ENCODE measurements at regions not wholly inside any gene's neighbourhood (a gene's known extent, or its start where the extent isn't known, plus 50 kb on each side); places are given as distances from the start of the nearest gene placed in this dataset.

GRCh38 chr13:72050251-72050650 is 183.2 kb upstream of the DACH1 start:
- Histone ChIP-seq H3K9ac (ENCODE audit: insufficient read depth, low read depth, low read length) (no peak overlapping the region), H3K4me3 (replicated peaks in 1 of 3; ENCODE audit: insufficient read depth in 1 of 3, low read depth in 2 of 3, low read length in 3 of 3) (no peak overlapping the region), H3K79me2 (ENCODE audit: insufficient read depth, low read length) (no peaks in the 10 kb centered on the region), H3K4me2 (ENCODE audit: low read depth, low read length) (no peak overlapping the region), H3K9me3 (ENCODE audit: low read length) (0 out of 2 replicates have a peak, but pooled peaks cover 8% of the 10 kb centered on the region), H3K4me1 (ENCODE audit: insufficient read depth, low read length) (no peaks in the 10 kb centered on the region), H3K27ac (ENCODE audit: extremely low read length, insufficient read depth, low read length) (no peak overlapping the region), H4K20me1 (ENCODE audit: insufficient read depth, low read length) (no peaks in the 10 kb centered on the region), H3K36me3 (replicated peaks in 1 of 2; ENCODE audit: control insufficient read depth in 1 of 2, insufficient read depth in 2 of 2, low read length in 2 of 2) (no peaks in the 10 kb centered on the region), H3K27me3 (ENCODE audit: control insufficient read depth in 1 of 2, insufficient read depth in 2 of 2, low read length in 2 of 2) (no peaks in the 10 kb centered on the region), H2AFZ (ENCODE audit: low read length) (no peak overlapping the region)
- 1% methylated on average over 3 of the region's 3 CpGs for WGBS (ENCODE audit: low lambda C conversion rate)
- in situ Hi-C loops (cut with HindIII; ENCODE audit: extremely low pct_ligation_motif_present, low pct_unique_long_range_greater_than_20kb) (no loop called here), intact Hi-C loops (cut with micrococcal nuclease; ENCODE audit: unreplicated experiment) (no loop called here)
- no TSS peak for BruUV-seq (replicated peaks)
- ATAC-seq (no peak), FAIRE-seq (no peak), DNase-seq (ENCODE audit: low spot score) (no peak)
- ChIA-PET POLR2A (no interaction called here), CTCF (ENCODE audit: low intra/inter-chr PET ratio, low total read pairs) (no interaction called here)
- TF ChIP-seq SMAD9 (CRISPR knock-in tag; IDR thresholded peaks at IDR 0.05) (no peak), ERF (CRISPR knock-in tag; IDR thresholded peaks at IDR 0.05) (no peak), ZBTB44 (CRISPR knock-in tag; IDR thresholded peaks at IDR 0.05) (no peak), ZNF275 (CRISPR knock-in tag; IDR thresholded peaks at IDR 0.05; ENCODE audit: borderline replicate concordance) (no peak), TGIF2 (CRISPR knock-in tag; IDR thresholded peaks at IDR 0.05) (no peak), NFKB2 (CRISPR knock-in tag; IDR thresholded peaks at IDR 0.05; ENCODE audit: borderline replicate concordance) (no peak), SRSF9 (IDR thresholded peaks at IDR 0.05; ENCODE audit: borderline replicate concordance, insufficient read depth, low read depth, low read length, poor library complexity, severe bottlenecking) (no peak), ZNF883 (CRISPR knock-in tag; IDR thresholded peaks at IDR 0.05; ENCODE audit: not compliant biosample characterization) (no peak), THAP8 (CRISPR knock-in tag; IDR thresholded peaks at IDR 0.05; ENCODE audit: borderline replicate concordance) (no peak)
